PC-9 (cell line): ENCODE measurements at regions not wholly inside any gene's neighbourhood (a gene's known extent, or its start where the extent isn't known, plus 50 kb on each side); places are given as distances from the start of the nearest gene placed in this dataset.

Source experiments
- BruUV-seq: library from RNA; stranded (reverse); fragments of 400-500 nt; replicated peaks from 2 replicates; lab custom pipeline; 2021; lab: Mats Ljungman, UMichigan
- CTCF ChIA-PET: fragments of 300-600 bp; sonication (Branson Sonifier 250); formaldehyde crosslinking; loops from one replicate; lab custom pipeline; 2022; ENCODE audit warnings: antibody characterized with exemption; lab: Charles Lee
- POLR2A ChIA-PET: fragments of 300-600 bp; sonication (Branson Sonifier 250); formaldehyde crosslinking; loops from one replicate; lab custom pipeline; 2022; ENCODE audit warnings: antibody characterized with exemption; ENCODE audit not compliant: unreplicated experiment; lab: Charles Lee
- DNase-seq, 2 experiments: peaks; one replicate each; pipeline versions ENCODE4 v3.0.0 to v3.0.0-alpha.2; 2015 to 2022; ENCODE audit warnings: mixed read lengths in 1 of 2
- H2AFZ ChIP-seq: fragments of 200-600 bp; sonication (generic); 2 replicates; pipeline ENCODE4 v1.8.1; 2017; ENCODE audit warnings: antibody characterized with exemption
- H3F3A ChIP-seq: fragments of 200-600 bp; sonication (generic); 2 replicates; pipeline ENCODE4 v1.8.1; 2017; ENCODE audit warnings: antibody characterized with exemption, mild to moderate bottlenecking, low read depth; ENCODE audit not compliant: insufficient read depth
- H3K27ac ChIP-seq: fragments of 200-600 bp; sonication (generic); 2 replicates; pipeline ENCODE4 v1.6.1; 2016; ENCODE audit warnings: mixed run types
- H3K27me3 ChIP-seq: fragments of 200-600 bp; sonication (generic); 2 replicates; pipeline ENCODE4 v1.6.1; 2016; ENCODE audit warnings: low read depth, mixed run types; ENCODE audit not compliant: insufficient read depth
- H3K36me3 ChIP-seq: fragments of 200-600 bp; sonication (generic); 2 replicates; pipeline ENCODE4 v1.6.1; 2016; ENCODE audit warnings: low read depth, mixed run types
- H3K4me1 ChIP-seq: fragments of 200-600 bp; sonication (generic); replicated peaks from 2 replicates; pipeline ENCODE4 v1.6.1; 2016; ENCODE audit warnings: mixed run types; ENCODE audit not compliant: insufficient read depth
- H3K4me2 ChIP-seq: fragments of 200-600 bp; sonication (generic); 2 replicates; pipeline ENCODE4 v1.6.1; 2017; ENCODE audit warnings: mixed run types
- H3K4me3 ChIP-seq: fragments of 200-600 bp; sonication (generic); 2 replicates; pipeline ENCODE4 v1.6.1; 2016; ENCODE audit warnings: mixed run types
- H3K79me2 ChIP-seq: fragments of 200-600 bp; sonication (generic); 2 replicates; pipeline ENCODE4 v1.6.1; 2017; ENCODE audit warnings: low read depth, mixed run types
- H3K9me2 ChIP-seq: fragments of 200-600 bp; sonication (generic); 2 replicates; pipeline ENCODE4 v1.8.1; 2017; ENCODE audit warnings: mild to moderate bottlenecking; ENCODE audit not compliant: insufficient read depth
- H3K9me3 ChIP-seq: fragments of 200-600 bp; sonication (generic); 2 replicates; pipeline ENCODE4 v1.8.1; 2016; ENCODE audit warnings: low read depth; ENCODE audit not compliant: insufficient read depth
- H4K20me1 ChIP-seq: fragments of 200-600 bp; sonication (generic); 2 replicates; pipeline ENCODE4 v1.8.1; 2017; ENCODE audit not compliant: insufficient read depth
- CTCF ChIP-seq: fragments of 200-600 bp; sonication (generic); conservative IDR thresholded peaks from 2 replicates; pipeline ENCODE4 v1.6.1; 2017; ENCODE audit warnings: mixed run types, antibody characterized with exemption, mild to moderate bottlenecking, moderate library complexity
- EZH2 ChIP-seq: fragments of 200-600 bp; sonication (generic); IDR thresholded peaks from 2 replicates; pipeline ENCODE4 v1.8.0; 2017; ENCODE audit warnings: antibody characterized with exemption, low read depth
- intact Hi-C: fragments of 100-400 bp; cut with micrococcal nuclease; formaldehyde crosslinking; loops from one replicate; pipeline ENCODE4 v1.10.0; 2022; ENCODE audit not compliant: unreplicated experiment

- ChIA-PET POLR2A (no interaction called here), CTCF (no interaction called here)
- TF ChIP-seq CTCF (no peak), EZH2 (no peak)
- intact Hi-C loops: no loop called here
- no peaks in the 10 kb centered on the region for H3K9me2 ChIP-seq
- H3K27me3 ChIP-seq: no peaks in the 10 kb centered on the region
- BruUV-seq: no TSS peak
- H3K36me3 ChIP-seq: no peaks in the 10 kb centered on the region
- H3K9me3 ChIP-seq: no peaks in the 10 kb centered on the region
- no peak overlapping the region for H3K4me3 ChIP-seq
- no peak overlapping the region for H2AFZ ChIP-seq
- H3K79me2 ChIP-seq: no peaks in the 10 kb centered on the region
- no peaks in the 10 kb centered on the region for H4K20me1 ChIP-seq
- no peak overlapping the region for H3K4me2 ChIP-seq
- H3K4me1 ChIP-seq: no peaks in the 10 kb centered on the region
- no peak for DNase-seq
- H3K27ac ChIP-seq: no peak overlapping the region
- H3F3A ChIP-seq: no peaks in the 10 kb centered on the region; the same call in 1 of the 2 replicates
Observed at GRCh38 chr3:152053866-152054265, 180.4 kb downstream of the SUCNR1 start.

GRCh38 chr3:152054315-152054714, 180.9 kb downstream of the SUCNR1 start:
- Histone ChIP-seq H3K9me3 (no peaks in the 10 kb centered on the region), H4K20me1 (no peaks in the 10 kb centered on the region), H3K27ac (no peak overlapping the region), H3K27me3 (no peaks in the 10 kb centered on the region), H3K36me3 (no peaks in the 10 kb centered on the region), H3K9me2 (no peaks in the 10 kb centered on the region), H3K4me2 (no peak overlapping the region), H3F3A (no peaks in the 10 kb centered on the region; the same call in 1 of the 2 replicates), H3K79me2 (no peaks in the 10 kb centered on the region), H3K4me1 (no peaks in the 10 kb centered on the region), H3K4me3 (no peak overlapping the region), H2AFZ (no peak overlapping the region)
- TF ChIP-seq CTCF: no peak
- TF ChIP-seq EZH2: no peak
- ChIA-PET CTCF (no interaction called here), POLR2A (interaction anchor here (0.6 kb wide), 1 partner anchor 13 kb away, joined by 4 read pairs; no protein-coding TSS in a partner anchor)
- no TSS peak for BruUV-seq
- intact Hi-C loops: no loop called here
- DNase-seq: no peak

GRCh38 chr3:152056073-152056472, 182.6 kb downstream of the SUCNR1 start:
- no TSS peak for BruUV-seq
- no peak overlapping the region for H3K4me3 ChIP-seq
- H3K79me2 ChIP-seq: no peaks in the 10 kb centered on the region
- intact Hi-C loops: no loop called here
- H3F3A ChIP-seq: no peaks in the 10 kb centered on the region; the same call in 1 of the 2 replicates
- H3K9me3 ChIP-seq: no peaks in the 10 kb centered on the region
- ChIA-PET POLR2A (no interaction called here), CTCF (no interaction called here)
- no peaks in the 10 kb centered on the region for H3K27me3 ChIP-seq
- H3K36me3 ChIP-seq: no peaks in the 10 kb centered on the region
- H2AFZ ChIP-seq: no peak overlapping the region
- H3K4me1 ChIP-seq: no peaks in the 10 kb centered on the region
- no peaks in the 10 kb centered on the region for H4K20me1 ChIP-seq
- DNase-seq: no peak
- no peak overlapping the region for H3K4me2 ChIP-seq
- TF ChIP-seq EZH2 (no peak), CTCF (no peak)
- no peak overlapping the region for H3K27ac ChIP-seq
- H3K9me2 ChIP-seq: no peaks in the 10 kb centered on the region
